B cell (primary cell): ENCODE measurements at regions not wholly inside any gene's neighbourhood (a gene's known extent, or its start where the extent isn't known, plus 50 kb on each side); places are given as distances from the start of the nearest gene placed in this dataset.

Experiments used
- ATAC-seq: fragments of 200-7000 bp; cut with Tn5 transposase; one replicate; pipeline ENCODE4 v1.10.0; 2021; ENCODE audit warnings: low read depth, mild to moderate bottlenecking, moderate number of reproducible peaks, moderate library complexity
- CTCF ChIA-PET: fragments of 350-600 bp; sonication (Branson Sonifier 250); formaldehyde crosslinking; loops from one replicate; lab custom pipeline; 2021; ENCODE audit warnings: antibody characterized with exemption, inconsistent platforms; lab: Charles Lee
- POLR2A ChIA-PET: fragments of 350-600 bp; sonication (Branson Sonifier 250); formaldehyde crosslinking; loops from one replicate; lab custom pipeline; 2021; ENCODE audit warnings: antibody characterized with exemption; lab: Charles Lee
- DNase-seq: peaks from one replicate; pipeline ENCODE4 v3.0.0; 2013
- H2AFZ ChIP-seq: 2 replicates; pipeline ENCODE4 v1.6.1; 2012; ENCODE audit warnings: mild to moderate bottlenecking, low read depth, low read length; ENCODE audit not compliant: insufficient read depth, poor library complexity, severe bottlenecking
- H3K27ac ChIP-seq, 2 donors: 1 replicate in 1 of 2; 2 replicates in 1 of 2; pipeline ENCODE4 v1.5.1; 2012 to 2013; ENCODE audit warnings: low read length in 2 of 2, mild to moderate bottlenecking in 2 of 2, moderate library complexity in 1 of 2
- H3K27me3 ChIP-seq, 4 experiments: fragments of 200-600 bp in 1 of 4; sonication (generic) in 1 of 4; replicated peaks in 1 of 4; 1 replicate in 2 of 4; 2 replicates in 2 of 4; pipeline versions ENCODE4 v1.6.1 to v1.7.0; 2013 to 2016; ENCODE audit warnings: low read length in 3 of 4, mild to moderate bottlenecking in 2 of 4, mixed read lengths in 1 of 4, moderate library complexity in 1 of 4; ENCODE audit not compliant: insufficient read depth in 4 of 4, control insufficient read depth in 3 of 4; ENCODE audit errors: control extremely low read depth in 1 of 4
- H3K36me3 ChIP-seq, 2 experiments: replicated peaks in 1 of 2; 1 replicate in 1 of 2; 2 replicates in 1 of 2; pipeline versions ENCODE4 v1.6.1 to v1.7.1; 2013; ENCODE audit warnings: low read length in 1 of 2; ENCODE audit not compliant: insufficient read depth in 2 of 2, control insufficient read depth in 1 of 2; ENCODE audit errors: control extremely low read depth in 1 of 2, extremely low read depth in 1 of 2
- H3K4me1 ChIP-seq, 2 donors: fragments of 200-600 bp in 1 of 2; sonication (generic) in 1 of 2; 1 replicate in 1 of 2; 2 replicates in 1 of 2; pipeline versions ENCODE4 v1.5.1 to v1.6.1; 2013 to 2017; ENCODE audit warnings: low read length in 2 of 2; ENCODE audit not compliant: control insufficient read depth in 2 of 2, insufficient read depth in 2 of 2
- H3K4me2 ChIP-seq: replicated peaks from 2 replicates; pipeline ENCODE3; 2012; ENCODE audit warnings: mild to moderate bottlenecking, low read depth, low read length; ENCODE audit not compliant: poor library complexity, severe bottlenecking
- H3K4me3 ChIP-seq, 5 experiments: fragments of 200-600 bp in 1 of 5; sonication (generic) in 1 of 5; 1 replicate in 3 of 5; 2 replicates in 2 of 5; pipeline versions ENCODE4 v1.5.1 to v1.7.0; 2011 to 2016; ENCODE audit warnings: low read length in 4 of 5, mild to moderate bottlenecking in 4 of 5, low read depth in 2 of 5, control low read depth in 1 of 5, moderate library complexity in 1 of 5; ENCODE audit not compliant: insufficient read depth in 1 of 5; ENCODE audit errors: control extremely low read depth in 1 of 5, extremely low read depth in 1 of 5
- H3K79me2 ChIP-seq: fragments of 200-600 bp; sonication (generic); one replicate; pipeline ENCODE4 v1.6.0; 2016; ENCODE audit warnings: low read length; ENCODE audit not compliant: control insufficient read depth, insufficient read depth
- H3K9ac ChIP-seq: fragments of 200-600 bp; sonication (generic); 2 replicates; pipeline ENCODE4 v1.6.1; 2017; ENCODE audit warnings: mild to moderate bottlenecking, low read length, moderate library complexity
- H3K9me3 ChIP-seq, 3 donors: one replicate each; pipeline versions ENCODE4 v1.6.1 to v1.7.1; 2013; ENCODE audit warnings: low read length in 2 of 3; ENCODE audit not compliant: control insufficient read depth in 2 of 3, insufficient read depth in 1 of 3; ENCODE audit errors: control extremely low read depth in 1 of 3
- H4K20me1 ChIP-seq: 2 replicates; pipeline ENCODE4 v1.6.0; 2012; ENCODE audit warnings: mild to moderate bottlenecking, low read length; ENCODE audit not compliant: insufficient read depth, control insufficient read depth, poor library complexity, severe bottlenecking
- H3K27ac Mint-ChIP-seq: one replicate; pipeline ENCODE4 v1.8.0; 2021; ENCODE audit warnings: mixed read lengths
- H3K27me3 Mint-ChIP-seq: one replicate; pipeline ENCODE4 v1.8.0; 2021; ENCODE audit warnings: mixed read lengths
- H3K4me1 Mint-ChIP-seq: one replicate; pipeline ENCODE4 v1.8.0; 2021; ENCODE audit warnings: mixed read lengths
- H3K4me3 Mint-ChIP-seq: one replicate; pipeline ENCODE4 v1.8.0; 2021; ENCODE audit warnings: mixed read lengths
- H3K9me3 Mint-ChIP-seq: one replicate; pipeline ENCODE4 v1.8.0; 2022; ENCODE audit warnings: mixed read lengths; ENCODE audit not compliant: insufficient read depth
- CTCF ChIP-seq: fragments of 200-600 bp; IDR thresholded peaks from one replicate; pipeline ENCODE4 v1.8.0; 2022; ENCODE audit warnings: antibody characterized with exemption, mild to moderate bottlenecking
- EZH2 ChIP-seq: IDR thresholded peaks from 2 replicates; pipeline ENCODE4 v1.6.1; 2012; ENCODE audit warnings: borderline replicate concordance, low read depth, mild to moderate bottlenecking, moderate library complexity, low read length; ENCODE audit not compliant: insufficient read depth, poor library complexity, severe bottlenecking
- WGBS: methylation state at CpG from one replicate; pipeline ENCODE4 v1.1.5; 2013; ENCODE audit warnings: missing lambda C conversion rate; ENCODE audit not compliant: insufficient coverage; 5-methylcytosine and 5-hydroxymethylcytosine counted together
- intact Hi-C: fragments of 100-400 bp; cut with micrococcal nuclease; formaldehyde crosslinking; loops from one replicate; pipeline ENCODE4 v1.10.0; 2022

GRCh38 chr9:676780-677438, 164.6 kb upstream of the DMRT1 start:
- intact Hi-C loops: no loop called here
- Histone ChIP-seq H3K4me3 (peak overlapping the region in 1 of 5 experiments; percentile 60), H3K4me2 (peak overlapping the region; percentile 64), H3K9ac (peak overlapping the region; percentile 56), H3K4me1 (peaks cover 8% of the 10 kb centered on the region in 2 donors), H2AFZ (peak overlapping the region; percentile 61), H3K79me2 (no peaks in the 10 kb centered on the region), H3K36me3 (no peaks in the 10 kb centered on the region), H4K20me1 (no peaks in the 10 kb centered on the region), H3K27ac (no peak overlapping the region), H3K9me3 (no peaks in the 10 kb centered on the region), H3K27me3 (no peaks in the 10 kb centered on the region)
- Mint-ChIP-seq H3K9me3 (no peaks in the 10 kb centered on the region), H3K27me3 (peaks cover 4% of the 10 kb centered on the region), H3K4me3 (peak overlapping the region; percentile 77), H3K4me1 (peaks cover 15% of the 10 kb centered on the region), H3K27ac (no peak overlapping the region)
- POLR2A ChIA-PET: no interaction called here
- TF ChIP-seq CTCF (no peak), EZH2 (no peak)
- DNase-seq (no peak), ATAC-seq (no peak)
- CTCF ChIA-PET: no interaction called here
- WGBS: no CpG with 5 or more reads among the region's 3 CpGs

GRCh38 chr9:677461-678097, 163.9 kb upstream of the DMRT1 start:
- Mint-ChIP-seq H3K27me3 (peaks cover 4% of the 10 kb centered on the region), H3K27ac (no peak overlapping the region), H3K9me3 (no peaks in the 10 kb centered on the region), H3K4me1 (peaks cover 15% of the 10 kb centered on the region), H3K4me3 (peak overlapping the region; percentile 77)
- POLR2A ChIA-PET: no interaction called here
- intact Hi-C loops: no loop called here
- Histone ChIP-seq H3K9me3 (no peaks in the 10 kb centered on the region), H3K79me2 (no peaks in the 10 kb centered on the region), H3K9ac (peak overlapping the region; percentile 56), H3K4me2 (peak overlapping the region; percentile 64), H3K4me3 (peak overlapping the region in 3 of 5 experiments; percentile 28 to 60 (median 33)), H3K36me3 (no peaks in the 10 kb centered on the region), H3K27me3 (no peaks in the 10 kb centered on the region), H2AFZ (peak overlapping the region; percentile 61), H3K4me1 (peaks cover 8% of the 10 kb centered on the region in 2 donors), H3K27ac (no peak overlapping the region), H4K20me1 (no peaks in the 10 kb centered on the region)
- WGBS: 72% methylated on average over 5 of the region's 11 CpGs
- CTCF ChIA-PET: no interaction called here
- TF ChIP-seq CTCF: no peak
- TF ChIP-seq EZH2: no peak
- ATAC-seq: no peak
- no peak for DNase-seq
